Stimulated activated CD8-positive, alpha-beta memory T cell treated with anti-CD3 and anti-CD28 coated beads, Interleukin-7, amount 100 ng/mL, for 48 hours (primary cell): ENCODE measurements at regions not wholly inside any gene's neighbourhood (a gene's known extent, or its start where the extent isn't known, plus 50 kb on each side); places are given as distances from the start of the nearest gene placed in this dataset.
"Not testable (repeated sequence)": the region's sequence is repeated elsewhere in the genome, so short reads cannot be mapped to it uniquely, and the experiment has no call there.

Experiments used
- DNase-seq, 2 donors: peaks; one replicate each; pipeline ENCODE4 v3.0.0-alpha.2; 2020; ENCODE audit warnings: low read depth in 1 of 2; ENCODE audit errors: extremely low read depth in 1 of 2

DNA sequence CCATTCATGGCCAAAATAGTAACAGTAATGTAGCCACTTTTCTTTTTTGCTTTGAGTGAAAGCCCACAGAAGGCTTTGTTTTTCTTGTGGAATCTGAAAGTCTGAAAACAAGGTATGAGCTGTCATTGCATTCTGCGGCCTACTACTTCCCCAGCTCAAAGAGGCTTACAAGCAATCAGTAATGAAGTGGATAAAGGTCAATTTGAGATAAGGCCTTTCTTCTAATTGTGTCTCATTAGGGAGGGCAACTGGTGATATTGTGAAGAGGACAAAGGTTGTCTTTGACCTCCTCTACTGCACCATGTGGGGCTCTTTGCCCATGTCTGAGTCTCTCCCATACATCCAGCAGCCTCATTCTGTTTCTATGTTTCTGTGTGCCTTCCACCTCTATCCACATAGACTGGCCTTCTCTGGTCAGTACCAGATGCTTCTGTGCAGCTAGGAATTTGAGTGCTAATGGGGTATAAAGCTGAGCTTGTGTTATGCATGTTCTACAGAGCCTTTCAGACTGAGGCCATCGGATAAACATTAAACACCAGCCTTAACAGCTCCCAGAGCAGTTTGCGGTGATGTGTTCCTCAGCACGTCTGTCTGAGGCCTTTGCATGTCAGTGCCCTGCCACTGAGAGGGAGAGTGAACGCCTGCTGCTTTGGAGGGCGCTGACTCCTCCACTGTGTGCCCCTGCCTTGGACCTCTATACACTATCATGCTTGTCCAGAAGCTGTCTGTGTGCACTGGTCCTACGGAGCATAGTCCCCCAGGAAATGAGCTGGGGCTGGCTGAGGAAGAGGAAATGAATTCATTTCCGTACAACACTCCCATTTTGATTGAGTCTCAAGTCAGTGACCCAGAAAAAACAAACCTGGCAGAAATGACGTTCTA, 80.2 kb downstream of the SH2D1A start:
- DNase-seq = no peak

DNA sequence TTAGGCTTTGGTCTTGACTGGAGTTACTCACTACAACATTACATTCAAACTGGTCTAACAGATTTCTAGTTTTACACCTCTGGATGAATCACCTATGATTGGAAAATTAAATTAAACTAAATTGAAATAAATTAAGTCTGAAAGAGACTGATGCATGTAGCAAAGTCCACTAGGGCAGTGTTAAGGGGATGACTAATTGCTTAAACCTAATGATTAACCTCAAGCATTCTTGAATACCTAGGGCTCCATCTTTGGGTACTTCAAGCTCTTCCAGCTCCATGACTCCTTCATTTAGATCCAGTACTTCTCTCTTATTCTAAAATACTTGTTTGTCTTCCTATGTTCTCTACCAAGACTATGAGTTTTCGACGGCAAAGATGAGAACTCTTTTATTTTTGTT, 86.8 kb downstream of the SH2D1A start:
- DNase-seq = no peak

DNA sequence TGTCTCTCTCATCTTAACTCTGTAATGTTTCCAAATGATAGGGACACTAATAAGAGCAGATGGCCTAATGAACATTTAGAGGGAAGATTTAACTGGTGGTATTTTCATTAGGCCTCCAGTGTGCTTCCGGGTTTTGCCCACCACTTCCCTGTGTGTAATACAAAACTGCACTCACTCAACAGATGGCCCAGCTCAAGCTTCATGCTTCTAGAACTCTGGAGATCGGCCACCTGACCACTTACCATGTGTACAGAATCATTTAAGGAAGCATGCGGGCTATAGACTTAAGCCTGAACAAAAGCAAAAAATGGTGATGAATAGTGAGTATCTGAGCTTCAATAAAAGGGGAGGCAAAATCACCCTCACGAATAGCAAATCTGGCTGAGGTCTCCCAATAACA, 89.3 kb downstream of the SH2D1A start:
- DNase-seq = no peak

DNA sequence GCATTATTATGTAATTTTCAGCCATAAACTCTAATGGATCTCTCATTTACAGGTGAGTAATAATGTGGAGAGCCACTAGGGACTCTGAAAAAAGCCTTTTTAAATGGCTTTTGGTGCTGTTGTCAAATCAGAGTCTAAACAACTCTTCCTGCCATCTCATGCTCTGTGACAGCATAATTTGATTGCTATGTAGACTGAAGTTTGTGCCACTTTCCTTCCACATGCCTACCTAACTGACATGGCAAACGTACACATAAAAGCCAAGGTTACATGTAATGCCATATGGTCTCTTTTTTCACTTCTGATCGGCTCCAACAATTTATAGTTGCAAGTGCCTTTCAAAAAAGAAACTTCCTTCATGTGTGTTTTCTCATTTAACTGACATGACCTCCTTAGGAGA, 94.3 kb downstream of the SH2D1A start:
- no peak for DNase-seq

DNA sequence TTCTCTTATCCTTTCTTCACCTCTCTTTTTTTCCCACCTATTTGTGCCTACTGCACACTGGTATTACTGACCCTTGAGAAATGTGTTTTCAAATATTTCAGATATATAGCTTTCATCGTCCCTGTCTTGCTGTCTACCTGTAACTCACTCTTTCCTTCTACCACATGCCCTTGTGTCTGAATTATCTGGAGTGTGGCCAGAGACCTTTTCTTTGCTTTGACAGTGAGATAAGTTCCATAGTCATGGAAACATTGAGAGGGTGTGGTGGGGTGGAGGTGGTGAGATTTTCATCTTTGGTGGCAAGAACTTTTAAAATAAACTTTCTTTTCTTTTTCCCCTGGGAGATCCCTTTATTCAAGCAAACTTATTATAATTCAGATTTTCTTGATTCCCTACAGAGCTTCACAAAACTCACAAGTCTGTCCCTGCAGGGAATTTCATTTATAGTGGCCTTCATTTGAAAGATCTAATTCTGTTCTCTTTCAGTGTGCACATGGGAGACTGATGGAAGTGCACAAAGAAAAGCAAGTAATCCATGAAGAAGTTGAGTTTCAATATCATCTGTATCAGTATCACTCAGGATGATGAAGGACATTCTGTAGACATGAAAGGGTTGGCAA, 95.7 kb downstream of the SH2D1A start:
- no peak for DNase-seq

DNA sequence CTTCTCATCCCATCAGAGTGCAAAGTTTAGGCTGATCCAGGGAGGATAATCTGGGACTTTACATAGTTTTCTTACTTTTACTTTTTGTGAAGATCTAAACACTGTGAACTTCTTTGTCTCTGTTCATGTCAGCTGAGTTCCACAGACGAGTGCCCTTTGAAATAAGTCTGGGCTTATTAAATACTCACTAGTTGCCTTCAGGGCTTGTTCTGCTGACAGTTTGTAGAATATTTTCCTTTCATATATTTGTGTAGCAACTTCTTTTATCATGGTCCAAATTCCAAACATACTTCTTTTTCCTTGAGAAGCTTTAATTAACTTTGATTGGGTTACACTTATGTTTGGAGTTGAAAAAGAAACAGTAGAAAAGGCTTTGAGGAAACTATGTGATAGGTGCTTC, 109.6 kb downstream of the SH2D1A start:
- DNase-seq = no peak

DNA sequence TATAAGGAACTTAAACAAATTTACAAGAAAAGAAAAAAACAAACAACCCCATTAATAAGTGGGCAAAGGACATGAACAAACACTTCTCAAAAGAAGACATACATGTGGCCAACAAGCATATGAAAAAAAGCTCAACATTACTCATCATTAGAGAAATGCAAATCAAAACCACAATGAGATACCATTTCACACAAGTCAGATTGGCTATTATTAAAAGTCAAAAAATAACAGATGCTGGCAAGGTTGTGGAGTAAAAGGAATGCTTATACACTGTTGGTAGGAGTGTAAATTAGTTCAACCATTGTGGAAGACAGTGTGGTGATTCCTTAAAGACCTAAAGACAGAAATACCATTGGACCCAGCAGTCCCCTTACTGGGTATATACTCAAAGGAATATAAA, 113.5 kb downstream of the SH2D1A start:
- not testable (repeated sequence) for DNase-seq

DNA sequence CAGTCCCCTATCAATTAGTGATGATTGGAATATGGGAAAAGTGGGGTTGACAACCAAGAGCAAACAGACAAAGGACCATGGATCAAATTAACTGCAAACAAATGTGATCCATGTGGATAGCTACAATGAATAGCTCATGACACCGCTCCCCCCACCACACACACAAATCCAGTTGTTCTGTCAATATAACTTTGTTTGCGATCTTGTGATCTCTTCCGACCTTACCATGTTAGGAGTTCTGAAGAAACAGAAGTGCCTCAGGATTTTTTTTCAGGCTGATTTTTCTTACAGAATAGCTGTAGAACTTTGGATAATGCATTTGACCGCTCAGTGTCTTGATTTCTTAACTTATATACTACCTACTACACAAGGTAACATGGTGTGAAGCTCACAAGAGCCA, 116.6 kb downstream of the SH2D1A start:
- DNase-seq = no peak

DNA sequence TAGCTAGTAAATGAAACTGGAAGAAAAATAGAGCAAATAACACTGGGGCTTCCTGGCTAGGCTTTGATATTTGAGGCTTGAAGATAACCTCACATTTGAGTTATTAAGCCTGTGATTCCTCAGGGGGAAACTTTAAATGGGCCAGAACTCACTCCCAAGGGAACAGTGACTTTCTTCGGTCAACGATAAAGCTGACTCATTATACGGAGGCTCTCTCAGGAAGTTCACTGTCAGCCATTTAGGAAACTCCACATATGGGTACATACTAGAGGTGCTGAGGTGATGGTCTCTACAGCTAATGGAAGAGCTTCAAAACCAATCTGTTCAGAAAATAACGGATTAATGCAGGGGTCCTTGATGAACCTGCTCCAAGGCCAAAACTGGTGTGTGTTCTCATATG, 120.8 kb downstream of the SH2D1A start:
- no peak for DNase-seq

DNA sequence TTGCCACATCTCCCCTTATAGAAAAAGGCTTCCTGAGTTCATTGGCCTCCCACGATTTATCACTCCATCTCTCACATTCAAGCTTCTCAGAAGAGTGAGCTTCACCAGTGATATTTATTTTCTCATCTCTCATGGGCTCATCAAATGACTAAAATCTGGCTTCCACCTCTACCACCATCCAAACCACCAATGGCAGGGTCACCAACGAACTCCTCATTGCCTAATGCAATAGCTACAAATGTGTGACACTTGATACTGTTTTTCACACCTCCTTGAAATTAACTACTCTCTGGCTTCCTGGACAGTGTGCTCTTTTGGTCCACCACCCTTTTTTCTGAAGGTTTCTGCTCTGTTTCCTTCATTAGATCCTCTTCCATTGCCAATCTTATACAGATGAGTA, 129.0 kb downstream of the SH2D1A start:
- DNase-seq = no peak

DNA sequence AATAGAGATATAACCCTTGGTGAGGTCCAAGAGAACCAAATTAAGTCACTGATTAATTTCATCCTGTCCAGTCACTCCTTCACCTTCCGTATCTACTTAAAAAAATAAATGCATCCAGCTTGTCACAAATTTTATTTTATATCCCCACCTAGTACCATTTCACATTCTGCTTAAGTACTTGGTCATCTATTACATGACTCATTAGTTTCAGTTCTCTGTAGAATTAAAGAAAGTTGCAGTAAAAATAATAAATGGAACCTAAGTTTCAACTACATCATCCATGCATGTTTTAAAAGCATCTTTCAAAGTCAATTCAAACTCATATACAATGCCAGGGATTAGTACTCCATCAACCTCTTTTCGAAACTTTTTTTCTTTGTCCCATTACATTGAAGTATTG, 130.2 kb downstream of the SH2D1A start:
- no peak for DNase-seq

DNA sequence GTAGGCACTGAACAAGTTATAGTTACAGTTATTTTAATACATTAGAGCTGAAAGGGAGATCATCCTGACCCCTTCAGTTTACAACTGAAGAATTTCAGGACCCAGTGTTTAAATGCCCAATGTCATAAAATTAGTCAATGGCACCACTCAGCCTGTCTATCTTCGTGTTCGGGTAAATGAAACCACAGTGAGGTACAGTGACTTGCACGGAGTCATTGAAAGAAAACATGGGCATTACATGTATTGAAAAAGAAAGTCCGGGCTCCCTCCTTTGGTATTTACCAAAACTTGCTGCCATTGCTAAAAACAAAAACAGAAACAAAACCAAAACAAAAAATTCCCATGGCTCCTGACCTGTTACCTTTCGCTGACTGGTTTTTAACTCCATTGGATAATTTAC, 131.7 kb downstream of the SH2D1A start:
- DNase-seq = no peak

DNA sequence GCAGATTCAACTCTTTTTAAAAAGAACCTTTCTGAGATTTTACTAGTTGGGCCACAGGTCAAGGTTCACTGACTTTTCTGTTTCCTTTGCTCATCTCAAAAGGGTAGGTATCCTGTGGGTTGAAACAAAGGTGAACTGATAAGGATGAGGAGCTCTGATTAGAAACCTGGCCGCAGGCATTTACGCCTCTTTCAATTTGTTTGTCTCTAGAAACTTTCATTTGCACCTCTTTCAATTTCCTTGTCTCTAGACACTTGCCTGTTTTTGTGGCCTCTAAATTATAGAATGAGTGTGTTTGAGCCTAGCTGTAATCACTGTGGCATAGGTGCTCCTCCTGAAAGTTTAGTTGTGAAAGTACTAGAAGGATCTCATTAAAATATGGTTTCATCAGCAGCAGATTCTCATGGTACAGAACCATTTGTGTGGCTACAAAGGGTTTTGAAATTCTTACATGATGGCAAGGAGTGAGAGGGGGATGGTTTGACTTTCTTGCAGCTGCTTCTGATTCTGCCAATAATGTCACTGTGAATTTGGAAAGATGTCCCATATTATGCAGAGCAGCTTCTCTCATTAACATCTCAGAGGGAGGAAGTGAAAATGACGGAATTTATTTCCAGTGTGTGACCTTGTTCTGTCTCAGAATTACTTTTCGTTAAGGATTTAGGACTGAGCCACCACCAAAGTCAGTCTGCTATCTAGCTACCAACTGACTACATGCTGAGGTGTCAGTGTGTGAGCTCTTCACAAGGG, 142.2 kb downstream of the SH2D1A start:
- DNase-seq = no peak

DNA sequence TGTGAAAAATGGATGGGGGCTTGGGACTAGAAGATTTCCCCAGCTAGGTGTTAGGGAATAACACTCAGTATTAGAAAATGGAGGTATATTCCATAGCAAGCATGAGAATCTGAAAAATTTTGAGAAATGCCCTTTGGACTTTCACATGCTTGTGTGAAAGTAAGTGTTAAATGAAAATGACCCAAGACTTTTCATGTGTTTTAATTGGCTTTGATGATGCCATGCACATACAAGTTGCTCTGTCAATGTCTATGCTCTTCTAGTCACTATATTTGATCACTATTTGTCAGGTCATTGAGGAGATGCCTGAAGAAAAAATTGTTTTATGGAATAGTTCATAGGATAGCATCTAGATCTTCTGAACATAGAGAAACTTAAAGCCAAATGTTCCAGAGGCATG, 147.6 kb downstream of the SH2D1A start:
- DNase-seq = no peak

DNA sequence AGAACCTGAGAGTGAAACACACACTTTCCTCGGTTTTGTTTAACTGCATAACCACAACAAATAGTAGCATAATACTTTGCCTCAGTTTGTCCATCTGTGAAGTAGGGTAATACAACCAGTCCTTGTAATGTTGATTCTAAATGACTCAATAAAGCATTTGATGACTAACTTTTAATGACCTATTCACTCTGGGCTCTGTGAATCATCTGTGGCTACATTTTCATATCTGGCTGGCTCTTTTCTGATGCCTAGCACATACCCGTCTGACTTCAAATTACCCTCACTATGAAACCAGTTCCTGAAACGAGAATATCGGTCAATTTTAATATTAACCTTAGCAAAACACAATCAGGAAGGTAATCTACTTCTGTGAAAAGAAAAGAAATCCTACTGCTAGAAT, 151.0 kb downstream of the SH2D1A start:
- DNase-seq = no peak

DNA sequence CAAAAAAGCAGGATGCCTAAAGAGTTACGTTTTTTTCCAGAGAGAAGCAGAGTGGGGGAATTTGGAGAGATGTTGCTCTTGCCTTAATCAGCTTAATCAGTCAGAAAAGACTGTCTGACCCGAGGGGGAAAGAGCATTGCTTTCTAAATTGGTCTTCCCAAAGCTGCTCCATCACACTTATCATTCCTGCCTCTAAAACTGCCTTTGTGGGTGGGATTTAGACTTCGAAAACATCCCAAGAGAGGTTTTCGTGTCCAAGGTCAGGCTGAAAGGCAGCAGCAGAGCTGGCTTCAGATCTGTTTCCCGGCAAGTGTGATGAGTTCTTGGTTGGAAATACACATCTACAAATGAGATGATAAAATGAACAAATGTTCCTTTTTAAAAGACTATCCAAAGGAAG, 155.2 kb downstream of the SH2D1A start:
- DNase-seq = no peak

DNA sequence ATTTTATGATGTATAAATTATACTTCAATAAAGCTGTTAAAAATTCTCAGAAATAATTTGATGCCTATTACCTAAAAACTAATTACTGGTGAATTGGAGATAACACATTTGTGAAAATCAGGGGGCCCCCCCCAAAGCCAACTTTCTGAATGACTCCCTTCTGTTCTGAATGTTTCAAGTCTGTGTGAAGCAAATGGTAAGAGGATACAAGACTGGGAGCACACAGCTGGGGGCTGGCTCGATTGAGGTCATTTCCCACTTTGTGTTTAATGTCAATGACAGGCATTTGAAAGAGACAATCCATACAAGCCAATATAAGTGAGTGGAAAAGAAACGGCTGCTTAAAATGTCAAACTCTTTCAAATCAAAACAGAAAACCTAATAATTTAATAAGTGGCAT, 155.8 kb downstream of the SH2D1A start:
- DNase-seq = no peak

DNA sequence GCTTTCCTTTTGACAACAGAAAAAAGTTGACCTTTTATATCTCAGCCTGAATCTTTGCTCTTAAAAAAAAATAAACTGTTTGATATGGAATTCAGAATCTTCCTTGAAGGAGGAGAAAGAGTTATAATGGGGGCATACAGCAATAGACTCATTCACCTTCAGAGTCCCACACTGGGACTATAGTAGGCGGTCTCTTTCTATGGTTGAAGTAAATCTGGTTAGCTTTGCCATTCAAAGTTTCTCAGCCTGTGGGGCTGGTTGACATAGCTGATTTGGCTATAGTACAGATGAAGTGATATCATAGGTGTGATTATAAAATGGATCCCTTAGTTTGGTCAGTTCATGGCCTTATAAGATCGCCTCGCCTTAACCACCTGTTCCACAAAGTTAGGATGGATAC, 156.2 kb downstream of the SH2D1A start:
- DNase-seq = no peak

DNA sequence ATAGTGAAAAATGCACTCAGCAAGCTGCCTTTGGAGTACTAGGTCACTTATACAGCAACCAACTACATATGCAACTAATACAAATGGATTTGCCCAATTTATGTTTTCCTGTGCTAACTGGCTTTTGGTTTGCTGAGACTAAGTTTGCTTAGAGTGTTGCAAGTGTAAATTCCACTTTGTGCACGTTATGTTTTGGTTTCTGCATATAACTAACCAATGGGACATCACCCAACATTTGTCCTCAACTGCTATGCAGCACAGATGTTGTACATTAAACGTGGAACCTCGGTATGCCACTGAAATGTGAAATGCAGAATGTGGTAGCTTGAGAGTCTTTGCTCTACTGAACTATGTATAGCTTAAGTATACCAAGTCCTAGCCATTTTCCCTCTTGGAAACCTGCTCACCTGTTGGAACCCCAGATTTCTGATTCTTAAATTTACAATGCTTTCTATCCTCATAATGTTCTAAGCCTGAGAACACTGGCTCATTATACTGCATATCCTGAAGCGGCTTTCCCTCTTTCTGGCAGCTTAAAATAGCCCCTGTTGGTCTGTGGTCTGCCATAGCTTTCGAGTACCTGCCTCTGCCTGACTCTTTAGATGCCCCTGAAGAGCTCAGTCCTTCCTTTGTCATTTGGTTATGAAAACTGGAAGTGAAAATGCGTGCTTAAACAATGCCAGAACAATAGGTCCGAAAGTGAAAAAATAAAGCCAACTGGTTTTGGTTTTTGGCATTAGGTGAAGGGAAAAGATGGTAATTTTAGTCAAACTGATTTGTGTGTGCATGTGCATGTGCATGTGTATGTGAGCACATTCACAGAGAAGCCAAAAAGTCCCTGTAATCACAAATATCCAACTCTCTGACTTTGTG, 158.0 kb downstream of the SH2D1A start:
- DNase-seq = no peak

DNA sequence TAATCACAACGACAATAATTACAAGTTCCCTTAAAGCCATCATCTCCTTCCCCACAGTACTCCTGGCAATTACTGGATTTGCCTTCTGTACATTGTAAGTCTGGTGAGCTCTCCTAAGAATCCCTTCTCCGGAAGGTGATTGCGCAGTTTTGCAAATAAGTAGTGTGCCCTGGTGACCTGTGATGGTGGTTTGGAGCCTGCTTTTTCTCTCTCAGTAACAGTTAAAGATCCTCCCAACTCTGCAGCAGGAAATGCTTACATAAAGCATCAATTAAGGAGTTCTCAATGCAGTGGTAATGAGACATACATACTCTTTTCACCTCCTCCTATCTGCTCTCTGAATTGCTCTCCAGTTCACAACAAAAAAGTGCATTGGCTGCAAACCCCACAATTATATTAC, 159.7 kb downstream of the SH2D1A start:
- DNase-seq = no peak

DNA sequence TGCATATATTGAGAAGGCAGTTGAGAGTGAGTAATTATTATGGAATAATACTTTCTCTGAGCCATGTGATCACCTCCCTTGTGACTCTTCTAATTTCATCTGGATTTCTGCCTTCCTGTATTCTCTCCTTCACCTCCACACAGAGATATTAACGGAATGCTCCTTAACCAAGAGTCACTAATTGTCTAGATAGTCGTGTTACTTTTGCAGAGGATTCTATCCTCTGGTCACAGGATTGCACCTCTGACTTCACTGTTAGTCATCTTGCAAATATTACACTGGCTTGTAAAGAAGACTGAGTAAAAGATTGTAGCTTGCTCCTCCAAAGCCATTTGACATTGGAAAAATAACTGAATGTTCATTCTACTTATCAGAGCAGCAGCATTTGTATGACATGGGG, 160.9 kb downstream of the SH2D1A start:
- DNase-seq = no peak
